Muscle of leg (tissue), 3 donors: ENCODE measurements at regions not wholly inside any gene's neighbourhood (a gene's known extent, or its start where the extent isn't known, plus 50 kb on each side); places are given as distances from the start of the nearest gene placed in this dataset.

Experiments
- DNase-seq: peaks from one replicate; pipeline ENCODE4 v3.0.0; 2013
- H3K27ac ChIP-seq: one replicate; pipeline ENCODE4 v1.5.1; 2013; ENCODE audit warnings: mild to moderate bottlenecking, low read length, control low read depth
- H3K27me3 ChIP-seq: one replicate; pipeline ENCODE4 v1.6.1; 2013; ENCODE audit warnings: low read length; ENCODE audit not compliant: control insufficient read depth, insufficient read depth
- H3K36me3 ChIP-seq: one replicate; pipeline ENCODE4 v1.6.1; 2013; ENCODE audit warnings: low read length; ENCODE audit not compliant: control insufficient read depth, insufficient read depth
- H3K4me1 ChIP-seq: one replicate; pipeline ENCODE4 v1.6.1; 2013; ENCODE audit warnings: low read length; ENCODE audit not compliant: control insufficient read depth, insufficient read depth
- H3K4me3 ChIP-seq: one replicate; pipeline ENCODE4 v1.5.1; 2013; ENCODE audit warnings: low read length, control low read depth
- H3K9me3 ChIP-seq: replicated peaks from 2 replicates; pipeline ENCODE4 v1.6.1; 2013; ENCODE audit warnings: low read depth, low read length; ENCODE audit not compliant: control insufficient read depth
- WGBS: methylation state at CpG from one replicate; pipeline ENCODE4 v1.1.5; 2013; ENCODE audit warnings: missing lambda C conversion rate; ENCODE audit not compliant: insufficient coverage; 5-methylcytosine and 5-hydroxymethylcytosine counted together

DNA sequence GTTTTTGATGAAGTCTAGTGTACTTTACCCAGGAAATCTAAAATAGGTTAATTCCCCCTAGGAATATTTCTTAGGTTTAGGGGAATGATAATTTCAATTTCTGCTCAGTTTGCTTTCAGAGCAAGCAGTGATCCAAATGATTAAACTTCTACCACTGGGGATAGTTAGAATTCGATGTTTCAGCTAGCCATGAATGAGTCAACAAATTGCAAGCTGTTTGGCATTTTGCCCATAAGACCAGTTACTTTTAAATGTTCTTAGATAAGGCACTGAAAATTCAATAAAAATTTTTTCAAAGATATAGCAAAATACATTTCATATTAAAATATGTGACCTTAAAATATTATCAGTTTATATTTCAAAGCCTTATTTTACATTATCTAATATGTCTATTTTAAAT, 993.6 kb downstream of the ARAP2 start:
- no peak overlapping the region for H3K27ac ChIP-seq
- no peaks in the 10 kb centered on the region for H3K27me3 ChIP-seq
- H3K4me3 ChIP-seq: no peak overlapping the region
- no peaks in the 10 kb centered on the region for H3K4me1 ChIP-seq
- no peaks in the 10 kb centered on the region for H3K9me3 ChIP-seq
- DNase-seq: peak; percentile 11
- no CpG with 5 or more reads among the region's 1 CpG for WGBS
- no peaks in the 10 kb centered on the region for H3K36me3 ChIP-seq

DNA sequence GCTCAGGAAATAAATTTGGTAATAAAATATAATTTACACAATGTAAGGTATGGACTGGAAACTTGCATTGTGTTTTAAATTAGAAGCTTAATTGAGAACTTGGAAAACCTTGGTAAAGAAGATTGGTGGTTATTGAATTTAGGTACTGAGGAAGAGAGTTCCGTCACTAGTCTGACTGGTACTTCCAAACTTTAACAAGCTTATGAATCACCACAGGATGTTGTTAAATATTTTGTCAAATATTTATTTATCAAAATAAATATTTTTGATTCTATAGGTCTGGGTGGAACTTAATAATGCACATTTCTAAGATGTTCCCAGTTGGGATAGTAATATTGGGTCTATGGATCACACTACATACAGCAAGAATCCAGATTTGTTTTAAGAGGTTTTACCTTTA, 992.2 kb downstream of the ARAP2 start:
- Histone ChIP-seq H3K9me3 (no peaks in the 10 kb centered on the region), H3K4me1 (no peaks in the 10 kb centered on the region), H3K4me3 (no peak overlapping the region), H3K27ac (no peak overlapping the region), H3K36me3 (no peaks in the 10 kb centered on the region), H3K27me3 (no peaks in the 10 kb centered on the region)
- no peak for DNase-seq
- WGBS: no CpG with 5 or more reads among the region's 1 CpG

DNA sequence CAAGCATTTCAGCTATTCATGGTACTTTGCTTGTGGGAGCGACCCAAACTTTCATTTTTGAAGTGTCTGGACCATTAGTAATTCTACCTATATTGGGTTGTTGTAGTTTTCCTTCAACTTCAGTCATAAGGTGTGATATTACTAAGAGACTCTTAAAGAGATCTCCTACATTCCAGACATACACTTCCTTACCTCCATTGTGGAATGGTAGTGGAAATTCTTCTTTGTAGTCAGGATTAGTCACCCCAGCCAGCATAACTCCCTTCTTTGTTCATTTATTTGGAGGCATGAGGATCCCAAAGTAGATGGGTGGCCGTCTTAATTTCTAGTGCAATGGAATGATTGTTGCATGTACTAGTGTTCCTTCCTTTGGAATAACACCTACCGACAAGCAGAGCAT, 991.4 kb downstream of the ARAP2 start:
- Histone ChIP-seq H3K4me3 (no peak overlapping the region), H3K27ac (no peak overlapping the region), H3K36me3 (no peaks in the 10 kb centered on the region), H3K9me3 (no peaks in the 10 kb centered on the region), H3K27me3 (no peaks in the 10 kb centered on the region), H3K4me1 (no peaks in the 10 kb centered on the region)
- no CpG with 5 or more reads among the region's 3 CpGs for WGBS
- DNase-seq: no peak

DNA sequence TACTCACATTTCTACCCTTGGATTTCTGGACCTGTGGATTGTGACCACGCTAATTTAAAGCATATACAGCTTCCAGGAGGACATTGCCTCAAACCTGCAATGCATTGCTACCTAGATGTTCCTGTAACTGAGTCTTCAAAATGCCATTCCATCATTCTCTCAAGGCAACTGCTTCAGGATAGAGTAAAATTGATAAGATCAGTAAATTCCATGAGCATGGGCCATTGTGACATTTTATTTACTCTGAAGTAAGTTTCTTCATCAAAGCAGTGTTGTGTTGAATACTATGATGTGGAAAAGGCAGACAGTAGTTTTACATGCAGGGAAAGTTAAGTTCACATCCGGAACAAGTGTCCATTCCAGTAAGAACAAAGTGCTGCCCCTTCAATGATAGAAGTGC, 991.0 kb downstream of the ARAP2 start:
- no peak for DNase-seq
- H3K27ac ChIP-seq: no peak overlapping the region
- no peaks in the 10 kb centered on the region for H3K4me1 ChIP-seq
- WGBS: 80% methylated on average over 1 of the region's 2 CpGs
- no peaks in the 10 kb centered on the region for H3K36me3 ChIP-seq
- H3K27me3 ChIP-seq: no peaks in the 10 kb centered on the region
- no peak overlapping the region for H3K4me3 ChIP-seq
- H3K9me3 ChIP-seq: no peaks in the 10 kb centered on the region

- Histone ChIP-seq H3K36me3 (no peaks in the 10 kb centered on the region), H3K27me3 (no peaks in the 10 kb centered on the region), H3K4me3 (no peak overlapping the region), H3K27ac (no peak overlapping the region), H3K4me1 (no peaks in the 10 kb centered on the region), H3K9me3 (no peaks in the 10 kb centered on the region)
- DNase-seq: no peak
- WGBS: no CpG with 5 or more reads among the region's 2 CpGs
Measured at GRCh38 chr4:35286434-35286833, 957.9 kb downstream of the ARAP2 start.

DNA sequence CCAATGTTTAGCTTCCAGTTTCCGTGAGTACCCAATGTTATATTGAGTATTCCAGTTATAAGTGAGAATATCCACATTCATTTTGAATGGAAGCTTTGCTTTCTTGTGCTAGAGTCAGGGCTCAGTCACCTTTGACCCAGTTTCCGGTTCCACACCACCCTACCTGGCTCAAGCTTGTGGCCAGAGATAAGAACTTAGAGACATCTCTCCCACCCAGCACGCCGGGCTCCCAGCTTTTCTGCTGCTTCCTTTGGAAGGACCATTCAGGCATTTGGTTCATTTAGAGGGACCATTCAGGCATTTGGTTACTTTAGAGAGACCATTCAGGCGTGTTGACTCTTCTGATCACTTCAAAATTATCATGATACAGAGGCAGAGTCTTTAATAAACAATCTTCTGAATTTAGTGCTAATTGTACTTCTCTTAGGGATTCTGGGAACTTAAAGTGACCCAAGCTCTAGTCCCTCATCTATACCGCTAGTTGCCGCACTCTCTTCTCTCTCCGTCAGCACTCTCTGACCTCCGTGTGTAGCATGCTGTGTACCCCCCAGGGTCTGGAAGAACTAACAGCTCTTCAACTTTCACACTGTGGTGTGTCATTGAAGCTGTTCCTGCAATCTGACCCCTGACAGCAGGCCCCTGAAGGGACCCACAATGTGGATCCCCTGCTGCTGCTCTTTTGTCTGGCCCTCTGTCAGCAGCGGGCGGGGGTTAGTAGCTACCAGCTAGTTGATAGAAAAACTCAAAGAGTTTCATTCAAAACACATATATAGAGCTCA, 943.1 kb downstream of the ARAP2 start:
- no peaks in the 10 kb centered on the region for H3K4me1 ChIP-seq
- WGBS: 53% methylated on average over 5 of the region's 11 CpGs
- no peaks in the 10 kb centered on the region for H3K9me3 ChIP-seq
- no peak overlapping the region for H3K27ac ChIP-seq
- H3K36me3 ChIP-seq: no peaks in the 10 kb centered on the region
- no peak overlapping the region for H3K4me3 ChIP-seq
- H3K27me3 ChIP-seq: no peaks in the 10 kb centered on the region
- DNase-seq: no peak

- Histone ChIP-seq H3K27ac (no peak overlapping the region), H3K4me1 (no peaks in the 10 kb centered on the region), H3K27me3 (no peaks in the 10 kb centered on the region), H3K36me3 (no peaks in the 10 kb centered on the region), H3K4me3 (no peak overlapping the region), H3K9me3 (no peaks in the 10 kb centered on the region)
- DNase-seq: no peak
Measured at GRCh38 chr4:35315419-35315818, 928.9 kb downstream of the ARAP2 start.

GRCh38 chr4:35325908-35326453, 918.3 kb downstream of the ARAP2 start:
- Histone ChIP-seq H3K4me3 (no peak overlapping the region), H3K27me3 (no peaks in the 10 kb centered on the region), H3K27ac (no peak overlapping the region), H3K4me1 (no peaks in the 10 kb centered on the region), H3K9me3 (peaks cover 2% of the 10 kb centered on the region), H3K36me3 (no peaks in the 10 kb centered on the region)
- DNase-seq: no peak
- WGBS: no CpG with 5 or more reads among the region's 5 CpGs

DNA sequence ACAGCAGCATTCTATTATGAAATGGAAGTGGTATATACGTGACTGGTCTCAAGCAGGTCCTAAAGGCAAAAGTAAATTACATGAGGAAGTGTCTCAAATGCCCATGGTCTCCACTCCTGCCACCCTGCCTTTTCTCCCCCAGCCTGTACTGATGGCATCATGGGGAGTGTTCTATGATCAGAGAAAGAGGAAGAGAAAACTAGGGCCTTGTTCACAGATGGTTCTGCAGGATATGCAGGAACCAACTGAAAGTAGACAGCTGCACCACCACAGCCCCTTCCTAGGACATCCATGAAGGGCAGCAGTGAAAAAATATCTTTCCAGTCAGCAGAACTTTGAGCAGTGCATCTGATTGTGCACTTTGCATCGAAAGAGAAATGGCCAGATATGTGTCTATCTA, 901.5 kb downstream of the ARAP2 start:
- no peak overlapping the region for H3K4me3 ChIP-seq
- peaks cover 8% of the 10 kb centered on the region for H3K9me3 ChIP-seq
- no peaks in the 10 kb centered on the region for H3K4me1 ChIP-seq
- H3K27me3 ChIP-seq: no peaks in the 10 kb centered on the region
- H3K36me3 ChIP-seq: no peaks in the 10 kb centered on the region
- WGBS: 89% methylated on average over 1 of the region's 2 CpGs
- peak; percentile 4 for DNase-seq
- no peak overlapping the region for H3K27ac ChIP-seq

DNA sequence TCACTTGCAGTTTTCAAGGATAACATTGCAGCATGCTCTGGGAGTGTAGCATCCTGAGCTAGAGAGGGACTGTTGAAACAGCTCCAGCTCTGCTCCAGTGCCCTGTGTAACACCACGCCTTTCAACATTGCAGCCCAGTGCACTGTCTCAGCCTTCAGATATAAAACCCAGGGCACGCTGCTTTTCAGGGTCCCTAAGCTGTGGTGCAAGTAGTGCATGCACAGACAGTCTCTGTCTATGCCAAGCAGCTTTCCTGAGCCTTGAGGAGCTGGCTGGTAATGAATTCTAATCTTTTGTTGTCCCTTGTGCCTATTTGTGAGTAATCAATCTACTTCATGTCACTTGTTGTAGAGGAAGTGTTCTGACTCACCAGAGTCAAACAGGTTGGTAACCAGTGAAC, 897.0 kb downstream of the ARAP2 start:
- H3K27me3 ChIP-seq: no peaks in the 10 kb centered on the region
- DNase-seq: no peak
- H3K4me1 ChIP-seq: no peaks in the 10 kb centered on the region
- 100% methylated on average over 1 of the region's 2 CpGs for WGBS
- H3K9me3 ChIP-seq: peaks cover 21% of the 10 kb centered on the region
- H3K36me3 ChIP-seq: no peaks in the 10 kb centered on the region
- H3K4me3 ChIP-seq: no peak overlapping the region
- no peak overlapping the region for H3K27ac ChIP-seq
